HUDEP-2 (cell line): ENCODE measurements at regions not wholly inside any gene's neighbourhood (a gene's known extent, or its start where the extent isn't known, plus 50 kb on each side); places are given as distances from the start of the nearest gene placed in this dataset.

Experiments
- DNase-seq, 76 experiments: peaks; one replicate each; lab custom pipeline; 2025; ENCODE audit not compliant: unreplicated experiment in 76 of 76; lab: John Stamatoyannopoulos, UW

DNA sequence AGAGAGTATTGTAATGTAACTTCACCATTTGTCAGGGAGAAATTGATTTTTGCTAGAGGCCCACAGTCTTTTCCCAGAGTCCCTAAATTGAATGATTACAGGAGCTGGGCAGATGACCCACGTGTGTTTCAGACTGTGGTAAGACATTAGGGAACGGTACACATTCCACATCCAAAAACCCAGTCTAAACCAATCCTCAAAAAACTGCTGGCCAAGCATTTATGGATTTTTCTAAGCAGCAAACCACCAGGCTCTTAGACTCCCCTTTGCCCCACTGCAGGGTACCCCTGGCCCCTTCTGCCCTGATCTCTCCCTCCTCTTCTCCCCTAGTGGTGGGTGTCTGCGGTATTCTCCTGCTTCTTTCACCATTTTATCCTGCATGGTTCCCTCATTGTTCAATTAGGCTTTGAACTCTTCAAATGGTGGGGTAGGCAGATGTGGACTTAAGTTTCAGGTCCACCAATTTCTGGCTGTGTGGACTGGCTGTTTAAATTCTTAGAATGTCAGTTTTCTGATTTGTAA is 135.5 kb upstream of the SORCS3 start:
- no peak for DNase-seq

DNA sequence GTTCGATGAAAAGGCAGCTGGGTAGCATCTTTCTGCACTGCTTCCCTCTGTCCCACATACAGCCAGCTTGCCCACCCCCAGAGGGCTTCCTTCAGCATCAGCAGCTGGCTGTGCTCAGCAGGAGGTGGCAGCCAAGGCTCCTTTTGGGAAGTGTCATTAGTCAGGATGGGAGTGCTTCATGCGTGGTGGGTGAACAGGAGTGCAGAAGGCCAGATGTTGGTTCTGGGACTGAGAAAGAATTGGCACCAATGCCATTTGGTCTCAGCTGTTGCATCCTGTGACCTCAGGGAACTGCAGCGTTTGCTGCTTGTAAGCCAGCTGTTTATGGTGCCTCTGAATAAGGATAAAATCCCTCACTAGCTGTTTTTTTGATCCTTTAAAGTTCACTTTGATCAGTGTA is 131.1 kb upstream of the SORCS3 start:
- no peak for DNase-seq

DNA sequence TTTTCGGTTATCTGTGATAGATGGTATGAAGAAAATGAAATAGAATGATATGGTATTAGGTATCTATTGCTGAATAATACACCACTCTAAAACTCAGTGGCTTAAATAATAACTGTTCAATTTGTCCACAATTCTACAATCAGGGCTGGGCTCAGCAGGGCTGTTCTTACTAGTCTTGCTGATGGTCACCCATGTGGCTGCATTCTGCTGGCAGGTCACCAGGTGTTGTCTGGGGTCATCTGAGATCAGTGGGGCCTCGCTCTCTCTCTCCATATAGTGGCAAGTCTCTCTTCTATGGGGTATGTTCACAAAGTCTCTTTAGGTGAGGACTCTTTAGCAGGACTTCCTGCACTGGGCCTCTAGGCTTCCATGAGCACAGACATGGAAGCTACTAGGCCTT is 130.4 kb upstream of the SORCS3 start:
- DNase-seq, result no peak

DNA sequence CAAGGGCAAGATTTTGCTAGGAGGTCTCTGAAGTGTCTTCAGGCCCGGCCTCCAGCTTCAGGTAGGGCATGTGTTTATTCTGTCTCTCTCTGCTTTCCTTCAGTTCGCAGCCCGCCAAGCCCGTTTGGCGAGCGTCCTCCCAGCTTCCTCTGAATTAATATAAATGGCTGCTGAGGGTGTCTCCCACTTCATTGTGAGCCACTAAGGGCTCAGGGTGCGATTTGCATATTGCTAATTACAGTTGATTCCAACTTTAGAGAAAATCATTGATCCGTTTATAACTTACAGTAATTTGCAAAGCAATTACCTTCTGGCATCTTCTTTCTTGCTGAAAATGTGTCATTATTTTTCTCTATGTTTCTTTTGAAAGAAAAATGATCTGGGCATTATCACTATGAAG is 128.3 kb upstream of the SORCS3 start:
- no peak for DNase-seq

DNA sequence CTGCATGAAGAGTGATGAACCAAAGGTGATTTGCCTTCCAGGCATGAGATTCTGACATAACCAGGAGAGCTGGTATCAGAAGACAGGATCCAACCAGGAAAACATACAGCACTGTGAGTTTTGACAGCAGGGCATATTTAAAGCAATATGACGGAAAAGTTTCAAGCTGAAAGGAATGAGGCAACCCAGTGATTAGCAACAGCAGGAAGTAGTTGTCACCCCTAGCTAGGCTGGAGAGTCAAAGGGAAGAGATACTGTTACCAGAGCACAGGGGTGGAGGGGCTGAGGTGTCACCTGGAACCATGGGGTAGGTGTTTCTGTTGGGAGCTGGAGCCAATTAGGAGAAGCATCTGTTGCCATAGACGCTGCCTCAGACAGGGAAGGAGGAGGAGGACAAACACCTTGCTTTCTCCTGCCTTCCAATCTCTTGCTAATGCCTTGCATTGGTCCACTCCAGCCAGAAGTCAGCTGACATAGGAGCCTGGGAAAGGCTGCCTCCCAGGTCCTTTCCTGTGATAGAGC is 125.4 kb upstream of the SORCS3 start:
- no peak for DNase-seq

DNA sequence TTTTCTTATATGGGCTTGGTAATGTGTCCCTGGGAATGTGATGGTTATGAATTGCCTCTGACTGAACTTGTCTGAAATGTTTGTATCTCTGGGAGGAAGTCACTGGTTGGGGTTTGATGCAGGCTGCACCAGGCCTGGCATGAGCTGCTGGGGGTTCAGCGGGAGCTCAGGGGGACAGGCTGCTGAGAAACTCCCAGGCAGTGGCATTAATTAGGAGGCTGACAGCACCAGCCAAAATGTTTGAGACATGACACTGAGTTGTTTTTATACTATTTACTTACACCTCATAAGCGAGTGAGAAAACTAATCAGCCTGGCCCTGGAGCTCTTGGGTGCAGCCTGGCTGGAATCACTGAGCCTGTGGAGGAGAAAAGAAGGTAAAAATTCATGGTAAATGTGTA is 124.1 kb upstream of the SORCS3 start:
- DNase-seq, result no peak

DNA sequence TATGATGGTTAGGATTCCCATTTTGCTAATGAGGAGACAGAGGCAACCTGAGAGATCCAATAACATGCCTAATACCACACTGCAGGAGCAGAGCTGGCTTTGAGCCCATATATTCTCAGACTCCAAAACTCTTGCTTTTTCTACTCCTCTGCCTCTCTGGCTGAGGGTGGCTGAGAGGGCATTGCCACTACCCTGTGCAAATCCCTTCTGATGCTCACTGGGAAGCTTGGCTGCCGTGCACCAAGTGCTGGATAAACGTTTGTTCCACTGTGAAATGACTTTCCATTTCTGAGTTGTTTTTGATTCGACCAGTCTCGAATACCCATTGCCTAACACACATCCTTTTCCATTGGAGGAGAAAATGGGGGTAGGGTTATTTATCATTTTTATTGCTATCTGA is 123.1 kb upstream of the SORCS3 start:
- DNase-seq, result no peak

DNA sequence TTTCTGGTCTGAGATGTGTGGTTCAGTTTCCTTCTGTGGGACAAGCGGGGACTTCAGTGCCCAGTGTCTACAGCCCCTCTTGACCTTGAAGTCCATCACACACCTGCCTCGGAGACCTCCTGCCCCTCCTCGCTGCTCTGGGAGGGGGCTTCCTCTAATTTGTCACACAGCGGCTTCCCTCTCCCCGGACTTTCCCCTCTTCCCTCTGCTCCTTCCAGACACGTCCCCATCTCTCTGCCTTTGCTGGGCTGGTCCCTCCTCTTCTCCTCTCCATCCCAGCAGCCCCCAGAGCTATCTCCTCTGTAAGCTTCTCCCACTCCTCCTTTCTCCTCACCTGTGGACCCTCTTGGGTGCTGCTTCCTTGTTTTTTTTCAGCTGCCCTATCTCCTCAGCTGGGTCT is 122.2 kb upstream of the SORCS3 start:
- no peak for DNase-seq

DNA sequence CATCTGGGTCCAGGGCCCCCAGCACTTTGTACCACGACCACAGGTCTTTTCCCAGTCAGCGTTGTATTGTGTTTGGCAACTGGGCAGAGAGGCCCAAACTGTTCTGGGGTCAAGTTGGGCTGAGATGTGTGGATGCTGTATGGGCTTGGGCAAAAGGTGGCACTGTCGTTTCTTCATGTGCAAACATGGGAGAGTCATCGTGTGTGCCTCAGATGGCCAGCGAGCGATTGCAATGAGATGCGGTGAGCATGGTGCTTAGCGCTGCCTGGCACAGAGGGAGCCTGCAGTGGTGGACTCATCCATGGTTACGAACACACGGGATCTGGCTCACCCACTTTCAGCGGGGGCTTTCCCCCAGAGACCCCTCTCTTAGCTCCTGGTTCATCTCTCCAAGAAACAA is 120.4 kb upstream of the SORCS3 start:
- DNase-seq, result no peak

DNA sequence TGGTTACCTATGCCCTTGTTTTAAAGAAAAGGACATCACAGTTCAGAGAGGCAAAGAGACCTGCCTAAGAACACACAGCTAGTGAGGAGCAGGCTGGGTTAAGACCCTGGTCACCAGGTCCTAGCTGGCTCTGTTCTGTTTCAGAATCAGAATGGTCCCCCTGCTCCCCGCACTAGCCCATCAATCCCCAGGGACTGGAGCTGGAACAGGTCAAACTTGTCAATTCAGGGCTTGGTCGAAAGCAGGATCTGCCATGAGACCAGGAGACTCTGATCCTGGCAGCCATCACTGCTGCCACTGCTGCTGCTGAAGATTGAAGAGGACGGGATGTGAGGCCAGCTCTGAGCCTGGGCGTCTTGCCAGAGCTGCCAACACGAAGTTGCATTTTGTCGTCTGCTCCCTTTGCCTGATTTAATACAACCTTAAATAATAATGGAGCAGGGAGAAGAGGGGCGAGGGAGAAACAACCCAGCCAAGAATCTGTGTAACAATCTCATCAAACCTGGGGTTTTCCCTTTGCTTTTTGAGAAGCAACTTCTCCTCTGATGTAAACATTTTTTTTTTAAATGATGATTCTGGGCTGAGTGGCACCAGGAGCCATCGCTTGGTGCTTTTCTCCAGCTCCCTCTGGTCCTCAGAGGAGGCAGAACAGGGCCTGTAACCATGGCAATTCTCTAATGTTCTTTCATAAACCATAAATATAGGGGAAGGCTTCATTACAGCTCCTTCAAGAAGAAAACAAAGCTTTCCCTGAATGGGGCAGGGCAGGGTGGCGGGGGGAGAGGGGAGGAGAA is 119.0 kb upstream of the SORCS3 start:
- no peak for DNase-seq

DNA sequence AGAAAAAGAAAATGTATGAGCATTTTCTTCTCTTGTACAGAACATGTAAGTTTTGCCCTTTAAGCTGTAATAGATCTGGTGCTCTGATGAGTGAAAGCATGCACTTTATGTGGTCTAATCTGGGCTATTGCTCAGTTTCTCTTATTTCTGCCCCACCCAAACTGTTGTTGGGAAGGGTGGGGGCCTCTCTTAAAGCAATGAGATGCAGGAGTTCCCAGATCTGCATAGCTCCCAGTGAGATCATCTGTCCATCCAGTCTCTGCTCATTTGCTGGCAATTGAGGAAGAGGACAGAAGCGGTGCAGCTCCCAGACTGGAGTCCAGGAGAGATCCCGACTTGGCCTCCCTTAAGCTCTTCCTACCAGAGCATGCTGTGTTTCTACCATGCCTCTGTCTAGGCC is 114.9 kb upstream of the SORCS3 start:
- DNase-seq, result no peak

DNA sequence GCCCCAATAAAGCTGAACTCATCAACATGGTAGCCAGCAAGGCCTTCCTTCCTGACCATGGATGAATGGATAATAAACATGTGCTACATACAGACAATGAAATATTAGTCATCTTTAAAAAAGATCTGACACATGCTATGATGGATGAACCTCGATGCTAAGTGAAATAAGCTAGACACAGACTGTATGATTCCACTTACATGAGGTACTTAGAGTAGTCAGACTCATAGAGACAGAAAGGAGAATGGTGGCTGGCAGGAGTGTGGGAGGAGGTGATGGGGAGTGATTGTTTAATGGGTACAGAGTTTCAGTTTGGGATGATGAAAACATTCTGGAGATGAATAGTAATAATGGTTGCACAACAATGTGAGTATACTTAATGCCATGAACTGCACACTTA is 114.1 kb upstream of the SORCS3 start:
- no peak for DNase-seq

DNA sequence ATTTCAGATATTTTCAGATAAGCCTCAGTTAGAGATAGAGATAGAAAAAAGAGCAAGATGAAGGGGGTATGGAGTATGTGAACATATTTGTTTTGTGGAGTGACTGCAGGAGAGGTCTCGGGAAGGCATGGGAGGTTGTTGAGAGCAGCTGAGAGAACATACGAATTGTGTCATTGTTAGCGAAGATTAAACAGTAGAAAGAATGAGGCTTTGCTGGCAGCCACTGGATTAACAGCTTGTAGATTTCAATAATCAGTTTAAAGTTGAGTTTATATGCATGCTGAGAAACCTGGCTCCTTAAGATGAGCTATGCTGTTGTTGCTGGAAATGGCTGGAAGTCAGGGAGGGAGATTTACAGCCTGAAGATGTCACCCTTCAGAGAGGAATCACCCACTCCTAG is 100.9 kb upstream of the SORCS3 start:
- no peak for DNase-seq

DNA sequence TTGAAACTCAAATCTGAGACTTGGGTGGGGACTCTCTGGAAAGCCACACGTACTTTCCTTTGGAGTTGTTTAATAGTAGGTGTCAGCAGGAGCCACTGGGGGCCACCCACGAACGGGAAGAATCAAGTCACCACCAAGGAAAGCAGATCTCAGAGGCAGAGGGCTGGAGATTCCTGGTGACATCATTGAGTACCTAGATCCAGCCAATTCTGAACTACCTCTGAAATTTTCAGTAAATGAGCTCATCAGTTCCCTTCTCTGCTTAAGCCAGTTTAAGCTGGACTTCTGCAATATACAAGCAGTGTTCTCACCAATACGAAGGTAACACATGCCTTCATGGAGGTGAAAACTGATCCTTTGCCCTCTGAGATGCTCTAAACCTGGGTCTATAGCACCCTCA is 99.3 kb upstream of the SORCS3 start:
- no peak for DNase-seq

DNA sequence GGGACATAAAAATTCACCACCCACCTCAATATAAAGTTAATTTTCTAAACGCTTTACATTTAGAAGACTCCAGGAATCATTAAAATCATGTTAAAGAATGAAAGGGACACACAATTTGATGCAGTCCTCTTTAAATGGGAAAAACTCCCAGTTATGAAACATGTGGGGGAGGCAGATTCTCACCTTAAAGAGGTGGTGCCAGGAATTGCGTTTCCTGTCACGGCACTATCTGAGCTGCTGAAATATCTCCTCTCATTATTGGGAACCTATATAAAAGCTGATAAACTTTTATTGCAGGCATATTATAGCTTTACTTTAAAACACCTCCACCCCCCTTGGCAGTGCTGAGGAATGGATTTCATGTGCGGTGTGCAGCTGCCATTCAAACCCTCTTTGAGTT is 94.8 kb upstream of the SORCS3 start:
- no peak for DNase-seq

DNA sequence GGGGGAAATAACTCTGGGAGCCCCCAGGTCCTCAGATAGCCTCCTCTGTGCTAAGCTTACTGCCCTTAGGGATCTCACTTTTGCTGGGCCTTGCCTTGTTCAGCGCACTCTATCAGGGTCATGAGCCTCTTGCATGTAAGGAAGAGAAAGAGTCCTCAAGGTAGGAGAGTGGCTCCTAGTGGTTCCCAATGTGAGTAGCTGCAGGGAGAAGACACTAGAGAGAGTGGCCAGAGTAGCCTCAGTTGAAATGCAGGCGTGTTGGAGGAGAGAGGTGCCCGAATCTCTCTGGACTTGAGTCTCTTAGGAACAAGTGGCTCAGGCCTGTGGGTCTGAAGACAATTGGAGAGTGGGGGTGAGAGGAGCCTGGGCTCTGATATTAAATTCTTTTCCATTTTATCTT is 94.3 kb upstream of the SORCS3 start:
- no peak for DNase-seq

DNA sequence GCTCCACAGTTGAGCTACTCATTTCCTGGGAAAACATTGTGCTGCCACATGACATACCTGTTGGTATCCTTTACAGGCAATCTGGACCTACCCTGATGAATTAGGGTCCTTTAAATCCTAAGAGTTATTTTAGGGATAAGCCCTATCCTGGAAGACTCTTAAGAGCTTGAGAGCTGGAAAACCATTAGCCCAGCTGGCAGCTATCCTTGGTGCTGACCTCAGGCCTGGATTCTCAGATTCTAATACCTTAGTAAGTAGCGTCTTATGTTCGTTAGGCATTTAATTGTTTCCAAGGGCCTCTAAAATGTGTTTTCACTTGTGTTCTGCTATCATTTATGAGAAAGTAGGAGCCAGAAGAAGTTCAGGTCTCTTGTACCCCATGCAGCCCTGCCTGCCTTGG is 93.0 kb upstream of the SORCS3 start:
- no peak for DNase-seq

DNA sequence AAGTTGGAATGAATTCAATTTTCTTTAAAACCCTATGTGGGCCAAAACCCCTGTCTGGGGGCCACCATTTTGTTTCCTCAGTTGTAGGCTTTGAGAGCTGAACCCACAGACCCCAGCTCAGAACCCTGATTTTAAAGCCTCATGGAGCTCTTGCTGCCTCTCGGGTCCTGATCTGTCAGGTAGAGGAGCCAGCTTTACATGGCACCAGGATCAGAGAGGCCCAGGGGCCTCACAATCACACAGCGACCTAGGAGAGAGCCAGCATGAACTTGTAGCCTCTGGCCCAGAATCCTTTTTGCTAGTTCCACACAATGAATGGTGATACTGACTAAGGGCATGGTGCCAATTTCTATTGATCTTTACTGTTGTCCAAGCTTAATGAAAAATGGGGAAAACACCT is 84.3 kb upstream of the SORCS3 start:
- no peak for DNase-seq

DNA sequence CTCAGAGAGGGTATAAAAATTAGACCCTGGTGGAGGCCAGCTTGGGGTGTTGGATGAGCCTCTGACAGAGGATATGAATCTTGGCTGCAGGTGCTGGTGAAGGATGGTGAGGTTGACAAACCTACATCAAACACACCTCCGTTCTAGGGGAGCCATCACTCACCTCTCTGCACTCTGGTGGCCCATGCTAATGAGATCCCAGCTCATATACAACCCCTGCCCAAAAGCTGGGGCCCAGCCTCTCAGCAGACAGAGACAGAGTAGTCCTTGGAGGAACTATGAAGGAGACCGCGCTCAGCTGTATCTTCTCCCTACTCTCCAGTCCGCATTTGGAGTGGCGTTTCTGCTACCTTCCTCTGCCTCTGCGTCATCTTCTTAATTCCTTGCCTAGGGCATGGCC is 83.1 kb upstream of the SORCS3 start:
- DNase-seq, result no peak

DNA sequence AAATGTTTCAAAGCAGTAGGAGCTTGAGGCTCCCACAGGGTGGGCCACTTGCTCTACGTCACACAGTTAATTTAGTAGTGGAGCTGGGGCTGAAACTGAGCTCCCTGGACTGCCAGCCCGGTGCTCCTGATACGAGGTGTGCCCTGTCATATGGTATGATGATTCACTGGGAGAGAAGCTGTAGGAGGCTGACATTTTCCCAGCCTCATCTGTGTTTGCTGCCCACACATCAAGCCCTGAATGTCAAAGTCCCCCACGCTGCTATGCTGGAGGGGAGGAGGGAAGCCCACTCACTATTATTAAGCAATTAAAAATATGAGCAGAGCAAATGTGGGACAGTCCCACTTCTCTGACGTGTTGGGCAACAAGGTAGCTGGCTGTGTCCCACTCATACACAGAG is 81.2 kb upstream of the SORCS3 start:
- DNase-seq, result no peak

DNA sequence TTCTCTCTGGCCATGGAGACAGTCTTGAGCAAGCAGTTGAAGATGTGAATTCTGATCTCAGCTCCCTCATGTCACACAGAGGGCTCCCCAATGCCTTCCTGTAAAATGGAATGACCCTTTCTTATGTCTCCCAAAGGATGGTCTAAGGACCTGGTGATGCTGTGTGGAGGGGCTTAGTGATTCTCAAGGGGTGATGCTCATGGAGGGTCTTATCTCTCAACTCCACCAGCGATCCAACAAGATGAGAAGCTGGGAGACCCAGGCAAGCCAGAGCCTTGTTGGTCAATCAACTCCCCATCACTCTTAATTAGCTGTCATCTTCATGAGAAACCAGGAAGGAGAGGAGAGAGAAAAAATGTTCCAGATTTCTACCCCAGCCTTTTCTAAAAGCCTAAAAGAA is 78.0 kb upstream of the SORCS3 start:
- no peak for DNase-seq

DNA sequence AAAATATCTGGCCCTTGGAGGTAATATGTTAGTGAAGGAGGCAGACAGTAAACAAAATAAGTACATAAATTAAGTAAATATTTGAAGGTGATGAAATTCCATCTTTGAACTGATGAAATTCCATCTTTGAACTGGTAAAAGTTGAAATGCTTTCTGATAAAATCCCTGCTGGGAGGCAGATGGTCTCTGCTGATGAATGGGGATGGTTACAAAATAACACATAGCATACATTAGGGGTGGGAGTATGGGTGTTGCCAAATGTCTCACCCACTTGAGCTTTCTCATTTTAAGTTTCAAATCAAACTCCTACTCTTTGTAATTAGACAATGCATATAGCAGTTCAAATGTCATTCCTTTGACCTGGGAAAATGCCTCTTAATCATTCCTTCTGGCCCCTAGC is 77.5 kb upstream of the SORCS3 start:
- DNase-seq, result no peak

DNA sequence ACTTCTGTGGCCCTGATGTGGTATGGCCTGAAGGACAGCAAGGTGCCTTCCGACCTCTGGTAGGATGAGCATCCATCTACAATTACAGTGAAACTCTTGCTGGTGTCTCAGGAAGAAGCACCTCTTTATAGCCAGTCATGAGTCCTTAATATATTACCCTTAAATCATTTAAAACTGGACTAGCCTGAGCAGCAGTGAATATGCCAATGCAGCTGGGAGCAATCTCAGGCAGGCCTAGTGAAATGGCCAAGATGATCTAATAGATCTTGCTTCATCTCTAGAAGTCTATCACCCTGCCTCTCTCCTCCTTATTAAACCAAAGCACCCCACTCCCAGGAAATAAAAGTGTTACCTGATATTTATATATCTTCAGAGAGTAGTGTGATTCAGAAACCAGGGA is 66.7 kb upstream of the SORCS3 start:
- no peak for DNase-seq
